Suprapubic skin (tissue), 3 donors: ENCODE measurements at regions not wholly inside any gene's neighbourhood (a gene's known extent, or its start where the extent isn't known, plus 50 kb on each side); places are given as distances from the start of the nearest gene placed in this dataset.

Experiments used
- EP300 ChIP-seq: sonication (generic); formaldehyde crosslinking; IDR thresholded peaks from one replicate; pipeline ENCODE4 v1.6.1; 2017; ENCODE audit warnings: antibody characterized with exemption
- POLR2A ChIP-seq, 2 donors: fragments of 450-650 bp; IDR thresholded peaks; one replicate each; pipeline ENCODE4 v1.6.1; 2017; ENCODE audit warnings: antibody characterized with exemption in 2 of 2, mild to moderate bottlenecking in 2 of 2, moderate library complexity in 2 of 2
- TF ChIP-seq, protein P1 (sequence below), 2 donors: fragments of 200-600 bp in 1 of 2; fragments of 450-650 bp in 1 of 2; sonication (generic) in 1 of 2; IDR thresholded peaks; one replicate each; pipeline ENCODE4 v1.5.1; 2016 to 2019; ENCODE audit warnings: antibody characterized with exemption in 2 of 2, mild to moderate bottlenecking in 1 of 2, moderate library complexity in 1 of 2

GRCh38 chr7:110407242-110407641, 683.7 kb upstream of the LRRN3 start:
- TF ChIP-seq, protein P1, sequence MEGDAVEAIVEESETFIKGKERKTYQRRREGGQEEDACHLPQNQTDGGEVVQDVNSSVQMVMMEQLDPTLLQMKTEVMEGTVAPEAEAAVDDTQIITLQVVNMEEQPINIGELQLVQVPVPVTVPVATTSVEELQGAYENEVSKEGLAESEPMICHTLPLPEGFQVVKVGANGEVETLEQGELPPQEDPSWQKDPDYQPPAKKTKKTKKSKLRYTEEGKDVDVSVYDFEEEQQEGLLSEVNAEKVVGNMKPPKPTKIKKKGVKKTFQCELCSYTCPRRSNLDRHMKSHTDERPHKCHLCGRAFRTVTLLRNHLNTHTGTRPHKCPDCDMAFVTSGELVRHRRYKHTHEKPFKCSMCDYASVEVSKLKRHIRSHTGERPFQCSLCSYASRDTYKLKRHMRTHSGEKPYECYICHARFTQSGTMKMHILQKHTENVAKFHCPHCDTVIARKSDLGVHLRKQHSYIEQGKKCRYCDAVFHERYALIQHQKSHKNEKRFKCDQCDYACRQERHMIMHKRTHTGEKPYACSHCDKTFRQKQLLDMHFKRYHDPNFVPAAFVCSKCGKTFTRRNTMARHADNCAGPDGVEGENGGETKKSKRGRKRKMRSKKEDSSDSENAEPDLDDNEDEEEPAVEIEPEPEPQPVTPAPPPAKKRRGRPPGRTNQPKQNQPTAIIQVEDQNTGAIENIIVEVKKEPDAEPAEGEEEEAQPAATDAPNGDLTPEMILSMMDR (IDR thresholded peaks at IDR 0.05): no peak
- TF ChIP-seq POLR2A (IDR thresholded peaks at IDR 0.05): no peak
- TF ChIP-seq EP300: no peak
